Endodermal cell (in vitro differentiated cells): ENCODE measurements at regions not wholly inside any gene's neighbourhood (a gene's known extent, or its start where the extent isn't known, plus 50 kb on each side); places are given as distances from the start of the nearest gene placed in this dataset.

Experiments
- DNase-seq: peaks from one replicate; pipeline ENCODE4 v3.0.0-alpha.2; 2017
- H3K27ac ChIP-seq: 2 replicates; pipeline ENCODE4 v1.5.1; 2013; ENCODE audit warnings: mild to moderate bottlenecking, low read depth, low read length, moderate library complexity
- H3K27me3 ChIP-seq: 2 replicates; pipeline ENCODE4 v1.6.1; 2013; ENCODE audit warnings: mild to moderate bottlenecking, low read length, moderate library complexity; ENCODE audit not compliant: insufficient read depth, control insufficient read depth, poor library complexity, severe bottlenecking
- H3K36me3 ChIP-seq: 2 replicates; pipeline ENCODE4 v1.7.0; 2013; ENCODE audit warnings: mild to moderate bottlenecking, low read length, moderate library complexity; ENCODE audit not compliant: control insufficient read depth, insufficient read depth
- H3K4me1 ChIP-seq: one replicate; pipeline ENCODE4 v1.7.0; 2013; ENCODE audit warnings: low read length; ENCODE audit not compliant: control insufficient read depth, insufficient read depth
- H3K4me3 ChIP-seq: 2 replicates; pipeline ENCODE4 v1.5.1; 2013; ENCODE audit warnings: mild to moderate bottlenecking, low read length, moderate library complexity
- H3K9ac ChIP-seq: 2 replicates; pipeline ENCODE4 v1.6.1; 2013; ENCODE audit warnings: mild to moderate bottlenecking, low read length, moderate library complexity; ENCODE audit not compliant: poor library complexity, severe bottlenecking; ENCODE audit errors: extremely low read depth
- H3K9me3 ChIP-seq: 2 replicates; pipeline ENCODE4 v1.6.1; 2013; ENCODE audit warnings: mild to moderate bottlenecking, low read length, moderate library complexity; ENCODE audit not compliant: control insufficient read depth
- H3K27ac Mint-ChIP-seq: 2 replicates; pipeline ENCODE4 v1.8.0; 2020; ENCODE audit warnings: mixed read lengths
- H3K27me3 Mint-ChIP-seq: 2 replicates; pipeline ENCODE4 v1.8.0; 2021; ENCODE audit warnings: mild to moderate bottlenecking, mixed read lengths; ENCODE audit not compliant: insufficient read depth
- H3K36me3 Mint-ChIP-seq: 2 replicates; pipeline ENCODE4 v1.8.0; 2020; ENCODE audit warnings: low read depth, mixed read lengths
- H3K4me1 Mint-ChIP-seq: 2 replicates; pipeline ENCODE4 v1.8.0; 2020; ENCODE audit warnings: mixed read lengths
- H3K4me3 Mint-ChIP-seq: 2 replicates; pipeline ENCODE4 v1.8.0; 2020; ENCODE audit warnings: mild to moderate bottlenecking, moderate library complexity, mixed read lengths
- H3K9me3 Mint-ChIP-seq: 2 replicates; pipeline ENCODE4 v1.8.0; 2020; ENCODE audit warnings: mild to moderate bottlenecking, mixed read lengths
- WGBS, 2 experiments: methylation state at CpG; one replicate each; pipeline versions ENCODE4 v1.1.5 to v1.1.7; 2013; ENCODE audit warnings: missing lambda C conversion rate in 2 of 2, mixed read lengths in 1 of 2; ENCODE audit not compliant: insufficient coverage in 1 of 2, insufficient read length in 1 of 2; 5-methylcytosine and 5-hydroxymethylcytosine counted together
- TF ChIP-seq, protein P1 (sequence below): fragments of 200-600 bp; sonication (generic); conservative IDR thresholded peaks from 2 replicates; pipeline ENCODE4 v1.5.0; 2021; ENCODE audit warnings: antibody characterized with exemption, mild to moderate bottlenecking

DNA sequence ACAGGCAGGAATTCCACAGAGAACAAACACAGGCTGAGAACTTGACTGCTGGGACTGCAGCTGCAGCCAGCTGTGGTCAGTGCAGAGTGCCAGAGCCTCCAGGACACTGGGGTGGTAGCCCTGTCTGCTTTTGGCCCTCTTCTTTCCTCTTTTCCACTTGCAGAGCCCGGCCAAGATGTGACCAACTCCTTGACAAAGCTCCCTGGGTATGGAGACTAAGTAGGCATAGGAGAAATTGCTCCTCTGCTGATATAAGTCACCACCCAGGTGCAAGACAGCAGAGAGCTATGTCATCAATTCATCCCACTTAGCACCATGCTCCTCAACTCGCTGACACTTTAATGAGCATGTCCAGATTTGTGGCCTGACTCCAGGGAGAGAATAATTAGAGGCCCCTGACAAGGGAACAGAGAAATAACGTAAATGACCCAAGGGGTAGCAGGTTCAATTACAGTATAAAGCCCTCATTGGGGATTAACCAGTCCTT is 369.4 kb upstream of the B3GAT1 start:
- Histone ChIP-seq H3K36me3 (no peaks in the 10 kb centered on the region), H3K9me3 (no peaks in the 10 kb centered on the region), H3K27ac (peak overlapping the region; percentile 53), H3K4me1 (no peaks in the 10 kb centered on the region), H3K4me3 (no peak overlapping the region), H3K27me3 (peaks cover 2% of the 10 kb centered on the region), H3K9ac (no peak overlapping the region)
- Mint-ChIP-seq H3K4me1 (peaks cover 6% of the 10 kb centered on the region), H3K4me3 (no peak overlapping the region), H3K27me3 (peaks cover 31% of the 10 kb centered on the region), H3K36me3 (no peaks in the 10 kb centered on the region), H3K9me3 (no peaks in the 10 kb centered on the region), H3K27ac (no peak overlapping the region)
- WGBS, 2 experiments: 90 to 100% methylated on average over 1 to 3 of the region's 3 CpGs
- DNase-seq: no peak
- TF ChIP-seq, protein P1, sequence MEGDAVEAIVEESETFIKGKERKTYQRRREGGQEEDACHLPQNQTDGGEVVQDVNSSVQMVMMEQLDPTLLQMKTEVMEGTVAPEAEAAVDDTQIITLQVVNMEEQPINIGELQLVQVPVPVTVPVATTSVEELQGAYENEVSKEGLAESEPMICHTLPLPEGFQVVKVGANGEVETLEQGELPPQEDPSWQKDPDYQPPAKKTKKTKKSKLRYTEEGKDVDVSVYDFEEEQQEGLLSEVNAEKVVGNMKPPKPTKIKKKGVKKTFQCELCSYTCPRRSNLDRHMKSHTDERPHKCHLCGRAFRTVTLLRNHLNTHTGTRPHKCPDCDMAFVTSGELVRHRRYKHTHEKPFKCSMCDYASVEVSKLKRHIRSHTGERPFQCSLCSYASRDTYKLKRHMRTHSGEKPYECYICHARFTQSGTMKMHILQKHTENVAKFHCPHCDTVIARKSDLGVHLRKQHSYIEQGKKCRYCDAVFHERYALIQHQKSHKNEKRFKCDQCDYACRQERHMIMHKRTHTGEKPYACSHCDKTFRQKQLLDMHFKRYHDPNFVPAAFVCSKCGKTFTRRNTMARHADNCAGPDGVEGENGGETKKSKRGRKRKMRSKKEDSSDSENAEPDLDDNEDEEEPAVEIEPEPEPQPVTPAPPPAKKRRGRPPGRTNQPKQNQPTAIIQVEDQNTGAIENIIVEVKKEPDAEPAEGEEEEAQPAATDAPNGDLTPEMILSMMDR: no peak

GRCh38 chr11:134780486-134781147 is 368.6 kb upstream of the B3GAT1 start:
- Histone ChIP-seq H3K36me3 (no peaks in the 10 kb centered on the region), H3K9ac (no peak overlapping the region), H3K4me1 (no peaks in the 10 kb centered on the region), H3K27ac (no peak overlapping the region), H3K4me3 (no peak overlapping the region), H3K27me3 (no peaks in the 10 kb centered on the region), H3K9me3 (no peaks in the 10 kb centered on the region)
- peaks cover 11% of the 10 kb centered on the region for H3K4me1 Mint-ChIP-seq
- WGBS, 2 experiments: 79 to 90% methylated on average over 2 to 4 of the region's 4 CpGs
- H3K4me3 Mint-ChIP-seq: no peak overlapping the region
- TF ChIP-seq, protein P1: no peak
- no peak overlapping the region for H3K27ac Mint-ChIP-seq
- no peaks in the 10 kb centered on the region for H3K36me3 Mint-ChIP-seq
- no peak for DNase-seq
- no peaks in the 10 kb centered on the region for H3K9me3 Mint-ChIP-seq
- H3K27me3 Mint-ChIP-seq: peaks cover 28% of the 10 kb centered on the region

- DNase-seq: no peak
- H3K9me3 Mint-ChIP-seq: no peaks in the 10 kb centered on the region
- Histone ChIP-seq H3K4me1 (peaks cover 3% of the 10 kb centered on the region), H3K9ac (no peak overlapping the region), H3K27me3 (no peaks in the 10 kb centered on the region), H3K36me3 (no peaks in the 10 kb centered on the region), H3K27ac (no peak overlapping the region), H3K4me3 (no peak overlapping the region), H3K9me3 (no peaks in the 10 kb centered on the region)
- H3K36me3 Mint-ChIP-seq: no peaks in the 10 kb centered on the region
- WGBS, 2 experiments: 95 to 100% methylated on average over 3 to 4 of the region's 4 CpGs
- no peak overlapping the region for H3K4me3 Mint-ChIP-seq
- H3K27me3 Mint-ChIP-seq: peaks cover 24% of the 10 kb centered on the region
- TF ChIP-seq, protein P1: no peak
- H3K27ac Mint-ChIP-seq: no peak overlapping the region
- H3K4me1 Mint-ChIP-seq: peaks cover 22% of the 10 kb centered on the region
Measured at GRCh38 chr11:134779179-134779578, 367.1 kb upstream of the B3GAT1 start.
